CD4-positive, alpha-beta memory T cell (primary cell): ENCODE measurements at regions not wholly inside any gene's neighbourhood (a gene's known extent, or its start where the extent isn't known, plus 50 kb on each side); places are given as distances from the start of the nearest gene placed in this dataset.
"Not testable (repeated sequence)": the region's sequence is repeated elsewhere in the genome, so short reads cannot be mapped to it uniquely, and the experiment has no call there.

ENCODE experiments used
- CTCF ChIA-PET: fragments of 350-600 bp; sonication (Branson Sonifier 250); formaldehyde crosslinking; loops from one replicate; lab custom pipeline; 2021; ENCODE audit warnings: inconsistent platforms; ENCODE audit not compliant: partially characterized antibody; lab: Charles Lee
- POLR2A ChIA-PET: fragments of 350-600 bp; sonication (Branson Sonifier 250); formaldehyde crosslinking; loops from one replicate; lab custom pipeline; 2021; ENCODE audit not compliant: partially characterized antibody; lab: Charles Lee
- DNase-seq, 5 donors: peaks; one replicate each; pipeline versions ENCODE4 v3.0.0 to v3.0.0-alpha.2; 2020 to 2022; ENCODE audit warnings: mixed read lengths in 1 of 5
- H3K27ac ChIP-seq: one replicate; pipeline ENCODE4 v1.7.0; 2013; ENCODE audit warnings: low read depth, low read length
- H3K27me3 ChIP-seq: 2 replicates; pipeline ENCODE4 v1.7.0; 2013; ENCODE audit warnings: mild to moderate bottlenecking, low read length, moderate library complexity; ENCODE audit not compliant: insufficient read depth
- H3K36me3 ChIP-seq: 2 replicates; pipeline ENCODE4 v1.7.0; 2013; ENCODE audit warnings: mild to moderate bottlenecking, low read length, moderate library complexity; ENCODE audit not compliant: insufficient read depth
- H3K4me1 ChIP-seq: 2 replicates; pipeline ENCODE4 v1.7.0; 2013; ENCODE audit warnings: mild to moderate bottlenecking, low read length, moderate library complexity; ENCODE audit not compliant: insufficient read depth
- H3K4me3 ChIP-seq, 2 donors: one replicate each; pipeline ENCODE4 v1.7.0; 2013; ENCODE audit warnings: low read length in 2 of 2, mild to moderate bottlenecking in 1 of 2
- H3K9me3 ChIP-seq, 2 donors: one replicate each; pipeline ENCODE4 v1.7.0; 2013; ENCODE audit warnings: low read length in 2 of 2, control low read depth in 1 of 2; ENCODE audit not compliant: control insufficient read depth in 1 of 2
- H3K27ac Mint-ChIP-seq, 7 donors: one replicate each; pipeline ENCODE4 v1.8.0; 2020 to 2021; ENCODE audit warnings: mixed read lengths in 7 of 7, mild to moderate bottlenecking in 6 of 7, inconsistent platforms in 3 of 7, moderate library complexity in 3 of 7
- H3K27me3 Mint-ChIP-seq, 2 donors: one replicate each; pipeline ENCODE4 v1.8.0; 2020 to 2021; ENCODE audit warnings: mixed read lengths in 2 of 2
- H3K36me3 Mint-ChIP-seq, 2 donors: one replicate each; pipeline ENCODE4 v1.8.0; 2020 to 2021; ENCODE audit warnings: mixed read lengths in 2 of 2, inconsistent platforms in 1 of 2, mild to moderate bottlenecking in 1 of 2
- H3K4me1 Mint-ChIP-seq, 4 donors: one replicate each; pipeline ENCODE4 v1.8.0; 2020 to 2021; ENCODE audit warnings: mixed read lengths in 4 of 4, mild to moderate bottlenecking in 1 of 4
- H3K4me3 Mint-ChIP-seq, 8 donors: one replicate each; pipeline ENCODE4 v1.8.0; 2020 to 2021; ENCODE audit warnings: mixed read lengths in 8 of 8, mild to moderate bottlenecking in 7 of 8, moderate library complexity in 6 of 8, inconsistent platforms in 3 of 8
- H3K9me3 Mint-ChIP-seq, 8 donors: one replicate each; pipeline ENCODE4 v1.8.0; 2020 to 2021; ENCODE audit warnings: mixed read lengths in 8 of 8, mild to moderate bottlenecking in 5 of 8, inconsistent platforms in 3 of 8, moderate library complexity in 1 of 8
- intact Hi-C: fragments of 100-400 bp; cut with micrococcal nuclease; formaldehyde crosslinking; loops from one replicate; pipeline ENCODE4 v1.15.1; 2023

GRCh38 chr2:63743170-63743981 is 98.3 kb upstream of the UGP2 start:
- peaks cover 0 to 20% (median 11%) of the 10 kb centered on the region in 8 donors for H3K9me3 Mint-ChIP-seq

GRCh38 chr2:63743982-63744966 is 97.4 kb upstream of the UGP2 start:
- ChIA-PET POLR2A (no interaction called here), CTCF (interaction anchor here (1.3 kb wide), 1 partner anchor 117 kb away, joined by 4 read pairs; no protein-coding TSS in a partner anchor)
- Mint-ChIP-seq H3K4me3 (no peak overlapping the region), H3K27me3 (peaks cover 7 to 15% of the 10 kb centered on the region in 2 donors), H3K27ac (no peak overlapping the region), H3K4me1 (no peaks in the 10 kb centered on the region), H3K9me3 (peaks cover 0 to 22% (median 14%) of the 10 kb centered on the region in 8 donors), H3K36me3 (no peaks in the 10 kb centered on the region)
- no peaks in the 10 kb centered on the region for H3K4me1 ChIP-seq
- H3K27me3 ChIP-seq: no peaks in the 10 kb centered on the region
- no peak overlapping the region for H3K4me3 ChIP-seq
- no peak overlapping the region for H3K27ac ChIP-seq
- no peak for DNase-seq
- no peaks in the 10 kb centered on the region for H3K36me3 ChIP-seq
- no peaks in the 10 kb centered on the region for H3K9me3 ChIP-seq
- intact Hi-C loops: no loop called here

More at GRCh38 chr2:63743170-63743981, 98.3 kb upstream of the UGP2 start:
- intact Hi-C loops: no loop called here
- H3K36me3 Mint-ChIP-seq: no peaks in the 10 kb centered on the region
- Histone ChIP-seq H3K4me1 (no peaks in the 10 kb centered on the region), H3K9me3 (no peaks in the 10 kb centered on the region), H3K36me3 (no peaks in the 10 kb centered on the region), H3K27ac (no peak overlapping the region), H3K4me3 (no peak overlapping the region), H3K27me3 (no peaks in the 10 kb centered on the region)
- H3K4me1 Mint-ChIP-seq: no peaks in the 10 kb centered on the region
- ChIA-PET CTCF (interaction anchor here (1.3 kb wide), 1 partner anchor 118 kb away, joined by 4 read pairs; no protein-coding TSS in a partner anchor), POLR2A (no interaction called here)
- DNase-seq: no peak
- peaks cover 2 to 13% of the 10 kb centered on the region in 2 donors for H3K27me3 Mint-ChIP-seq
- no peak overlapping the region for H3K27ac Mint-ChIP-seq
- H3K4me3 Mint-ChIP-seq: no peak overlapping the region

- Mint-ChIP-seq H3K9me3 (peaks cover 3 to 25% (median 15%) of the 10 kb centered on the region in 8 donors), H3K27me3 (peaks cover 12 to 25% of the 10 kb centered on the region in 2 donors)
- H3K9me3 ChIP-seq, CTCF ChIA-PET, H3K4me1 Mint-ChIP-seq, POLR2A ChIA-PET, H3K36me3 Mint-ChIP-seq, H3K4me3 Mint-ChIP-seq, H3K27ac ChIP-seq, H3K4me1 ChIP-seq, H3K27me3 ChIP-seq, H3K27ac Mint-ChIP-seq, DNase-seq, H3K36me3 ChIP-seq, intact Hi-C loops, H3K4me3 ChIP-seq: not testable (repeated sequence)
Measured at GRCh38 chr2:63746548-63746947, 95.1 kb upstream of the UGP2 start.

- H3K27ac Mint-ChIP-seq: no peak overlapping the region
- H3K4me1 ChIP-seq: no peaks in the 10 kb centered on the region
- no peaks in the 10 kb centered on the region for H3K9me3 ChIP-seq
- H3K27me3 ChIP-seq: no peaks in the 10 kb centered on the region
- H3K4me3 ChIP-seq: no peak overlapping the region
- H3K36me3 ChIP-seq: no peaks in the 10 kb centered on the region
- H3K27ac ChIP-seq: no peak overlapping the region
- no peaks in the 10 kb centered on the region for H3K4me1 Mint-ChIP-seq
- POLR2A ChIA-PET: no interaction called here
- no peak for DNase-seq
- H3K9me3 Mint-ChIP-seq: peaks cover 2 to 17% (median 8%) of the 10 kb centered on the region in 8 donors
- H3K4me3 Mint-ChIP-seq: no peak overlapping the region
- no peaks in the 10 kb centered on the region for H3K36me3 Mint-ChIP-seq
- CTCF ChIA-PET: no interaction called here
- intact Hi-C loops: no loop called here
- peaks cover 22 to 24% of the 10 kb centered on the region in 2 donors for H3K27me3 Mint-ChIP-seq
Measured at GRCh38 chr2:63751901-63752300, 89.8 kb upstream of the UGP2 start.

- no peak overlapping the region for H3K27ac ChIP-seq
- no peak overlapping the region for H3K4me3 Mint-ChIP-seq
- no peaks in the 10 kb centered on the region for H3K4me1 Mint-ChIP-seq
- intact Hi-C loops: no loop called here
- H3K36me3 Mint-ChIP-seq: no peaks in the 10 kb centered on the region
- no peaks in the 10 kb centered on the region for H3K4me1 ChIP-seq
- ChIA-PET CTCF (no interaction called here), POLR2A (no interaction called here)
- H3K9me3 Mint-ChIP-seq: peaks cover 0 to 6% (median 0%) of the 10 kb centered on the region in 8 donors
- no peak overlapping the region for H3K4me3 ChIP-seq
- H3K9me3 ChIP-seq: no peaks in the 10 kb centered on the region
- peaks cover 17 to 18% of the 10 kb centered on the region in 2 donors for H3K27me3 Mint-ChIP-seq
- H3K27me3 ChIP-seq: no peaks in the 10 kb centered on the region
- no peaks in the 10 kb centered on the region for H3K36me3 ChIP-seq
- DNase-seq: no peak
- no peak overlapping the region for H3K27ac Mint-ChIP-seq
Measured at GRCh38 chr2:63755216-63755615, 86.5 kb upstream of the UGP2 start.

- H3K9me3 ChIP-seq: no peaks in the 10 kb centered on the region
- no peaks in the 10 kb centered on the region for H3K4me1 Mint-ChIP-seq
- no peak overlapping the region for H3K4me3 ChIP-seq
- no peak overlapping the region for H3K27ac ChIP-seq
- peaks cover 0 to 3% (median 0%) of the 10 kb centered on the region in 8 donors for H3K9me3 Mint-ChIP-seq
- no peak for DNase-seq
- CTCF ChIA-PET: no interaction called here
- no peak overlapping the region for H3K4me3 Mint-ChIP-seq
- POLR2A ChIA-PET: no interaction called here
- H3K36me3 Mint-ChIP-seq: no peaks in the 10 kb centered on the region
- intact Hi-C loops: no loop called here
- H3K36me3 ChIP-seq: no peaks in the 10 kb centered on the region
- no peaks in the 10 kb centered on the region for H3K27me3 ChIP-seq
- H3K27ac Mint-ChIP-seq: no peak overlapping the region
- peaks cover 14 to 18% of the 10 kb centered on the region in 2 donors for H3K27me3 Mint-ChIP-seq
- H3K4me1 ChIP-seq: no peaks in the 10 kb centered on the region
Measured at GRCh38 chr2:63755965-63756364, 85.7 kb upstream of the UGP2 start.

GRCh38 chr2:63763391-63763941 is 78.2 kb upstream of the UGP2 start:
- Mint-ChIP-seq H3K4me1 (no peaks in the 10 kb centered on the region), H3K27ac (no peak overlapping the region), H3K27me3 (peaks cover 2 to 4% of the 10 kb centered on the region in 2 donors), H3K9me3 (peaks cover 0 to 15% (median 13%) of the 10 kb centered on the region in 8 donors), H3K36me3 (peaks cover 0 to 2% of the 10 kb centered on the region in 2 donors), H3K4me3 (no peak overlapping the region)
- H3K4me1 ChIP-seq: no peaks in the 10 kb centered on the region
- H3K27ac ChIP-seq: no peak overlapping the region
- CTCF ChIA-PET: interaction anchor here (0.7 kb wide), 1 partner anchor 10 kb away, joined by 3 read pairs; no protein-coding TSS in a partner anchor
- H3K4me3 ChIP-seq: no peak overlapping the region
- no peaks in the 10 kb centered on the region for H3K27me3 ChIP-seq
- no peaks in the 10 kb centered on the region for H3K36me3 ChIP-seq
- H3K9me3 ChIP-seq: no peaks in the 10 kb centered on the region
- no peak for DNase-seq
- intact Hi-C loops: no loop called here
- POLR2A ChIA-PET: no interaction called here
